ENCODE measurements at regions not wholly inside any gene's neighbourhood (a gene's known extent, or its start where the extent isn't known, plus 50 kb on each side); places are given as distances from the start of the nearest gene placed in this dataset.

DNA sequence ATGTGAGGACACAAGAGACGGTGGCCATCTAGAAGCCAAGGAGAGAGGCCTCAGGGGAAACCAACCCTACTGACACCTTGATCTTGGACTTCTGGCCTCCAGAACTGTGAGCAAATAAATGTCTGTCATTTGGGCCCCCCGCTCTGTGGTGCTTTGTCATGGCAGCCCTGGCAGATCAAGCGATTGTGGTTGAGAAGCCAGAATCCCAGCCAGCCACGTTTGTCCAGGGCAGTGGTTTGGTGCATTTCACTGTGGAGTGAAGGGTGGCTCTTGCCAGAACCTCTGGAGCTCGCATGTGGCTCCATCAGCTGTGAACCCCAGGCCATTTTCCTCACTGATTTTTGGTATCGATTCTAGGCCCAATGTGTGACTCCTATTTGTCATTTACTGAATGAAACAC, 404.9 kb downstream of the BCL11B start:
- TF ChIP-seq, protein P1, sequence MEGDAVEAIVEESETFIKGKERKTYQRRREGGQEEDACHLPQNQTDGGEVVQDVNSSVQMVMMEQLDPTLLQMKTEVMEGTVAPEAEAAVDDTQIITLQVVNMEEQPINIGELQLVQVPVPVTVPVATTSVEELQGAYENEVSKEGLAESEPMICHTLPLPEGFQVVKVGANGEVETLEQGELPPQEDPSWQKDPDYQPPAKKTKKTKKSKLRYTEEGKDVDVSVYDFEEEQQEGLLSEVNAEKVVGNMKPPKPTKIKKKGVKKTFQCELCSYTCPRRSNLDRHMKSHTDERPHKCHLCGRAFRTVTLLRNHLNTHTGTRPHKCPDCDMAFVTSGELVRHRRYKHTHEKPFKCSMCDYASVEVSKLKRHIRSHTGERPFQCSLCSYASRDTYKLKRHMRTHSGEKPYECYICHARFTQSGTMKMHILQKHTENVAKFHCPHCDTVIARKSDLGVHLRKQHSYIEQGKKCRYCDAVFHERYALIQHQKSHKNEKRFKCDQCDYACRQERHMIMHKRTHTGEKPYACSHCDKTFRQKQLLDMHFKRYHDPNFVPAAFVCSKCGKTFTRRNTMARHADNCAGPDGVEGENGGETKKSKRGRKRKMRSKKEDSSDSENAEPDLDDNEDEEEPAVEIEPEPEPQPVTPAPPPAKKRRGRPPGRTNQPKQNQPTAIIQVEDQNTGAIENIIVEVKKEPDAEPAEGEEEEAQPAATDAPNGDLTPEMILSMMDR (IDR thresholded peaks at IDR 0.05; ENCODE audit: low read depth, low read length), result no peak
- Histone ChIP-seq H3K27me3 (ENCODE audit: control insufficient read depth, insufficient read depth, low read length) (no peaks in the 10 kb centered on the region), H3K4me3 (ENCODE audit: low read depth, low read length) (no peak overlapping the region), H3K27ac (ENCODE audit: low read depth, low read length) (no peak overlapping the region), H3K9me3 (ENCODE audit: control insufficient read depth, insufficient read depth, low read length) (peaks cover 52% of the 10 kb centered on the region)
- no peak for DNase-seq (ENCODE audit: low read depth, low spot score)
- ChIA-PET POLR2A (no interaction called here), CTCF (no interaction called here)

DNA sequence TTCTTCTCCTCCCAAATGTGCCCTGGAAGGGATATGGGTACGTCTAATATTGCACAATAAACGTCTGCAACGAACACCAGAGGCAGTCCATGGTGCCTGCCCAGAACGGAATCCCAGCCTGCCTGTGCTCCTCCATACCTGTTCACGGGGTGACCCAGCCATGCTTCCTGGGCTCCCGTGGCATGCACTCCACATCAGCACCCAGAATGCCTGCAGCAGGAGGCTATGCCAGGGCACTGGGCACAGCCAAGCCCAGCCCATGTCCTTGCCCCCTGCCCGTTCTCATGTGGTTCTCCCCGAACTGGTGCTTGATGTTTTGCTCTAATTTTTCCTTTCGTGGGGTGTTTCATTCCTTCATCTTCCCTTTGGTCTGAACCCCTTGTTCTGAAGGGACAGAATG, 404.3 kb downstream of the BCL11B start:
- Histone ChIP-seq H3K4me3 (ENCODE audit: low read depth, low read length) (no peak overlapping the region), H3K27ac (ENCODE audit: low read depth, low read length) (no peak overlapping the region), H3K27me3 (ENCODE audit: control insufficient read depth, insufficient read depth, low read length) (no peaks in the 10 kb centered on the region), H3K9me3 (ENCODE audit: control insufficient read depth, insufficient read depth, low read length) (peaks cover 58% of the 10 kb centered on the region)
- no peak for DNase-seq (ENCODE audit: low read depth, low spot score)
- POLR2A ChIA-PET, result no interaction called here
- CTCF ChIA-PET, result no interaction called here
- TF ChIP-seq, protein P1 (IDR thresholded peaks at IDR 0.05; ENCODE audit: low read depth, low read length), result no peak

DNA sequence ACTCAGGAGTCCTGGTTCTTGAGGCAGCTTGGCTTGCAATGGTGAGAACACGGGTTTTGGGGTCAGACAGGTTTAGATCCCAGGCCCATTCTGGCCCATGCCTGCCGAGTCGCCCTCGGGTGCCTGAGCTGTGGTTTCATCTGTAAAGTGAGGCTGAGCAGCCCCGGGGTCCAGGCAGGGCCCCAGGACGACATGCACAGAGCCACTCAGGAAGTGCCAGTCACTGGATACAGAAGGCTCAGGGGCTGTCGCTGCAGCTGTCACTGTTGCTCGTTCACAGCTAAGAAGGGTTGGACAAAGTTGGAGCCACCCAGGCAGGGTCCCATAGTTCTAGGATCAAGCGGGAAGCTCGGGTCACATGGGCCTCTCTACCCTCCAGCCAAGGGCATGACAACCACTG, 403.1 kb downstream of the BCL11B start:
- Histone ChIP-seq H3K27me3 (ENCODE audit: control insufficient read depth, insufficient read depth, low read length) (no peaks in the 10 kb centered on the region), H3K4me3 (ENCODE audit: low read depth, low read length) (no peak overlapping the region), H3K27ac (ENCODE audit: low read depth, low read length) (no peak overlapping the region), H3K9me3 (ENCODE audit: control insufficient read depth, insufficient read depth, low read length) (peaks cover 57% of the 10 kb centered on the region)
- TF ChIP-seq, protein P1 (IDR thresholded peaks at IDR 0.05; ENCODE audit: low read depth, low read length), result no peak
- ChIA-PET CTCF (no interaction called here), POLR2A (no interaction called here)
- DNase-seq (ENCODE audit: low read depth, low spot score), result no peak

DNA sequence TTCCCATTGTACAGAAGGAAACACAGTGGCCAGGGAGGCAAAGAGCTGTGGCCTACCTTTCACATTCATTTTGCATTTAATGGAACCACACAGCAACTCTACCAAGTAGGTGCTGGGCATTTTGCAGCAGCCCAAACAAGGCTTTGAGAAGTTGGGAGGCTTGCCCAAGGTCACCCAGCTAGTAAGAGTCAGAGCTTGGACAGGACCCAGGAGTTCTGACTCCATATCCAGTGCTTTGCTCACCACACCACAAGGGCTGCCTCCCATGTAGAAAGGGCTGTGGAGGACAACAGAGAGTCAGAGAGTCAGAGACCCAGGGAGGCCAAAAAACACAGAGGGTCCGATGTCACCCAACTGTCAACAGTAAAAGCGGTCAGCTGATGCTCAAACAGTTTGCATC, 400.2 kb downstream of the BCL11B start:
- no peak for DNase-seq (ENCODE audit: low read depth, low spot score)
- Histone ChIP-seq H3K4me3 (ENCODE audit: low read depth, low read length) (no peak overlapping the region), H3K27me3 (ENCODE audit: control insufficient read depth, insufficient read depth, low read length) (no peaks in the 10 kb centered on the region), H3K9me3 (ENCODE audit: control insufficient read depth, insufficient read depth, low read length) (peaks cover 54% of the 10 kb centered on the region), H3K27ac (ENCODE audit: low read depth, low read length) (no peak overlapping the region)
- TF ChIP-seq, protein P1 (IDR thresholded peaks at IDR 0.05; ENCODE audit: low read depth, low read length), result no peak
- CTCF ChIA-PET, result no interaction called here
- POLR2A ChIA-PET, result no interaction called here

GRCh38 chr14:98877065-98877464, 394.9 kb downstream of the BCL11B start:
- TF ChIP-seq, protein P1 (IDR thresholded peaks at IDR 0.05; ENCODE audit: low read depth, low read length), result no peak
- H3K27me3 ChIP-seq (ENCODE audit: control insufficient read depth, insufficient read depth, low read length), result no peaks in the 10 kb centered on the region
- peaks cover 33% of the 10 kb centered on the region for H3K9me3 ChIP-seq (ENCODE audit: control insufficient read depth, insufficient read depth, low read length)
- CTCF ChIA-PET, result interaction anchor here (0.6 kb wide), 1 partner anchor 54 kb away, joined by 3 read pairs; no protein-coding TSS in a partner anchor
- DNase-seq (ENCODE audit: low read depth, low spot score), result no peak
- H3K4me3 ChIP-seq (ENCODE audit: low read depth, low read length), result no peak overlapping the region
- POLR2A ChIA-PET, result no interaction called here
- H3K27ac ChIP-seq (ENCODE audit: low read depth, low read length), result no peak overlapping the region

All from AG04450 (cell line).